Naive thymus-derived CD4-positive, alpha-beta T cell (primary cell): ENCODE measurements at regions not wholly inside any gene's neighbourhood (a gene's known extent, or its start where the extent isn't known, plus 50 kb on each side); places are given as distances from the start of the nearest gene placed in this dataset.

Source experiments
- ATAC-seq: fragments of 150-1000 bp; cut with Tn5 transposase; 2 replicates; pipeline ENCODE4 v1.10.0; 2021; ENCODE audit warnings: mild to moderate bottlenecking, moderate library complexity
- CTCF ChIA-PET: fragments of 350-600 bp; sonication (Branson Sonifier 250); formaldehyde crosslinking; loops from one replicate; lab custom pipeline; 2021; ENCODE audit warnings: antibody characterized with exemption; lab: Charles Lee
- POLR2A ChIA-PET: fragments of 350-600 bp; sonication (Branson Sonifier 250); formaldehyde crosslinking; loops from one replicate; lab custom pipeline; 2021; ENCODE audit warnings: antibody characterized with exemption, inconsistent platforms; lab: Charles Lee
- DNase-seq, 9 donors: peaks; one replicate each; pipeline versions ENCODE4 v3.0.0 to v3.0.0-alpha.2; 2020 to 2022; ENCODE audit warnings: mixed read lengths in 1 of 9
- H3K27ac ChIP-seq: one replicate; pipeline ENCODE4 v1.7.0; 2013; ENCODE audit warnings: mild to moderate bottlenecking, low read depth, low read length, moderate library complexity
- H3K27me3 ChIP-seq, 2 donors: one replicate each; pipeline ENCODE4 v1.7.0; 2013; ENCODE audit warnings: low read length in 2 of 2, mild to moderate bottlenecking in 2 of 2, moderate library complexity in 2 of 2; ENCODE audit not compliant: control insufficient read depth in 2 of 2, insufficient read depth in 2 of 2
- H3K36me3 ChIP-seq, 3 experiments: 1 replicate in 2 of 3; 2 replicates in 1 of 3; pipeline ENCODE4 v1.7.0; 2013; ENCODE audit warnings: low read length in 3 of 3, mild to moderate bottlenecking in 3 of 3, moderate library complexity in 1 of 3; ENCODE audit not compliant: insufficient read depth in 3 of 3, control insufficient read depth in 2 of 3
- H3K4me1 ChIP-seq, 2 donors: one replicate each; pipeline ENCODE4 v1.7.0; 2013; ENCODE audit warnings: low read length in 2 of 2, mild to moderate bottlenecking in 2 of 2, moderate library complexity in 1 of 2; ENCODE audit not compliant: control insufficient read depth in 2 of 2, insufficient read depth in 2 of 2
- H3K4me3 ChIP-seq: 2 replicates; pipeline ENCODE4 v1.7.0; 2013; ENCODE audit warnings: mild to moderate bottlenecking, low read length
- H3K9me3 ChIP-seq, 3 experiments: 1 replicate in 2 of 3; 2 replicates in 1 of 3; pipeline ENCODE4 v1.7.0; 2013; ENCODE audit warnings: low read length in 3 of 3; ENCODE audit not compliant: control insufficient read depth in 2 of 3
- H3K27ac Mint-ChIP-seq, 9 donors: one replicate each; pipeline ENCODE4 v1.8.0; 2020 to 2022; ENCODE audit warnings: mixed read lengths in 9 of 9, mild to moderate bottlenecking in 8 of 9, moderate library complexity in 5 of 9, inconsistent platforms in 2 of 9
- H3K27me3 Mint-ChIP-seq, 5 donors: one replicate each; pipeline ENCODE4 v1.8.0; 2021 to 2022; ENCODE audit warnings: mixed read lengths in 5 of 5, mild to moderate bottlenecking in 1 of 5
- H3K36me3 Mint-ChIP-seq, 5 donors: one replicate each; pipeline ENCODE4 v1.8.0; 2020 to 2022; ENCODE audit warnings: mixed read lengths in 5 of 5, mild to moderate bottlenecking in 3 of 5, inconsistent platforms in 1 of 5
- H3K4me1 Mint-ChIP-seq, 7 donors: one replicate each; pipeline ENCODE4 v1.8.0; 2020 to 2022; ENCODE audit warnings: mixed read lengths in 7 of 7, mild to moderate bottlenecking in 3 of 7, inconsistent platforms in 1 of 7
- H3K4me3 Mint-ChIP-seq, 10 donors: one replicate each; pipeline ENCODE4 v1.8.0; 2020 to 2022; ENCODE audit warnings: mild to moderate bottlenecking in 10 of 10, mixed read lengths in 10 of 10, moderate library complexity in 6 of 10, inconsistent platforms in 2 of 10
- H3K9me3 Mint-ChIP-seq, 11 donors: one replicate each; pipeline ENCODE4 v1.8.0; 2020 to 2022; ENCODE audit warnings: mixed read lengths in 11 of 11, mild to moderate bottlenecking in 4 of 11, inconsistent platforms in 1 of 11, moderate library complexity in 1 of 11
- intact Hi-C, 2 donors: fragments of 100-400 bp; cut with micrococcal nuclease; formaldehyde crosslinking; loops; one replicate each; pipeline ENCODE4 v1.15.1; 2023

DNA sequence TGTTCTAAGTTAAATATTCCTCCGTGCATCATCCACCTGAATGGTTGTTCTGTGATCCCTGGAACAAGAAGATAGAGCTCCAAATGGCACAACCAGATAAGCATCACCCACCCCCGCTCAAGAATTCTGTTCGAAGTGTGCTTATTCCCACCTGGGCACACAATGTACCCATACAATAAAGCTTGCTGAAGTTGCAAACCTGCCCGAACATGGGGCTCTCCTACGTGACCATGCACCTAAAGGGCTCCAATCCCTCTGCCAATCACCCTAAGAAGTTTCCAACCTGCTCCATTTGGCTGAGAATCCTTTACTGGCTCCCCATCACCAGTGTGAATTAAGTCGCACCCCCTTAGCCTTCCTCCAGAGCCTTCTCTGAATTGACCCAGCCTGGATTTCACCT lies 1157.4 kb downstream of the TBC1D22A start:
- ChIA-PET POLR2A (no interaction called here), CTCF (no interaction called here)
- H3K36me3 ChIP-seq, result no peaks in the 10 kb centered on the region
- H3K4me3 ChIP-seq, result no peak overlapping the region
- Mint-ChIP-seq H3K27ac (no peak overlapping the region), H3K36me3 (no peaks in the 10 kb centered on the region), H3K4me3 (peak overlapping the region in 2 of 10 donors; percentile 9 to 33), H3K27me3 (peaks cover 0 to 4% (median 2%) of the 10 kb centered on the region in 5 donors), H3K9me3 (peaks cover 0 to 7% (median 0%) of the 10 kb centered on the region in 11 donors), H3K4me1 (peaks cover 0 to 31% (median 12%) of the 10 kb centered on the region in 7 donors)
- no peaks in the 10 kb centered on the region for H3K9me3 ChIP-seq
- no peaks in the 10 kb centered on the region for H3K27me3 ChIP-seq
- peaks cover 0 to 19% of the 10 kb centered on the region in 2 donors for H3K4me1 ChIP-seq
- no peak overlapping the region for H3K27ac ChIP-seq
- DNase-seq (no peak), ATAC-seq (no peak)
- intact Hi-C loops, result no loop called here

DNA sequence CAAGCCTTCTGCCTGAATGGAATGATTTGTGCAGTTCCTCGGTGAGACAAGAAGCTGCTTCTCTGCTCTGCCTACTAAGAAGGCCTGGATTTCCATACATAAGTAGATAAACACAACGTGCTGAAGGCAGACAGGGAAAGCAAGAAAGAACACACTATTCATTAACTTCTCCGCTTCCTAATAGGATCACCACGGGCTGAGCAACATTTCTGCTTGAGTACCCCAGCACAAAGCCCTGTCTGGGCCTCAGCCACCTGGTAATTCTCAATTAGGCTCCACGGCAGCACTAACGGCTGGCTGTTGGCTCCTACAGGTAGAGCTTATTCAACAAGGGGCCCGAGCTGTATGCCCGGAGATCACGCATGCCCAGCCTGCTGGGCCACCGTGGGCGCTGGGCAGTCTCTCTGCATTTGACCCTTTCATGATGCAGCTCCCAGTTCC lies 1156.6 kb downstream of the TBC1D22A start:
- intact Hi-C loops, result no loop called here
- Mint-ChIP-seq H3K4me3 (peak overlapping the region in 3 of 10 donors; percentile 17 to 55 (median 28)), H3K27ac (peak overlapping the region in 2 of 9 donors; percentile 13 to 32), H3K36me3 (no peaks in the 10 kb centered on the region), H3K4me1 (peaks cover 0 to 31% (median 12%) of the 10 kb centered on the region in 7 donors), H3K9me3 (peaks cover 0 to 6% (median 0%) of the 10 kb centered on the region in 11 donors), H3K27me3 (peaks cover 0 to 7% (median 2%) of the 10 kb centered on the region in 5 donors)
- no peaks in the 10 kb centered on the region for H3K36me3 ChIP-seq
- H3K9me3 ChIP-seq, result no peaks in the 10 kb centered on the region
- H3K27ac ChIP-seq, result no peak overlapping the region
- POLR2A ChIA-PET, result no interaction called here
- no peaks in the 10 kb centered on the region for H3K27me3 ChIP-seq
- no peak for DNase-seq
- ATAC-seq, result no peak
- CTCF ChIA-PET, result no interaction called here
- H3K4me3 ChIP-seq, result no peak overlapping the region
- peaks cover 0 to 19% of the 10 kb centered on the region in 2 donors for H3K4me1 ChIP-seq

- no peaks in the 10 kb centered on the region for H3K36me3 ChIP-seq
- H3K27me3 ChIP-seq, result no peaks in the 10 kb centered on the region
- no peak overlapping the region for H3K4me3 ChIP-seq
- H3K27me3 Mint-ChIP-seq, result peaks cover 0 to 8% (median 4%) of the 10 kb centered on the region in 5 donors
- H3K9me3 Mint-ChIP-seq, result peaks cover 0 to 2% (median 0%) of the 10 kb centered on the region in 11 donors
- DNase-seq, result peak in 3 of 9 donors; percentile 10 to 14 (median 12)
- H3K27ac ChIP-seq, result no peak overlapping the region
- H3K4me1 Mint-ChIP-seq, result peaks cover 0 to 31% (median 12%) of the 10 kb centered on the region in 7 donors
- ChIA-PET POLR2A (no interaction called here), CTCF (no interaction called here)
- peaks cover 0 to 19% of the 10 kb centered on the region in 2 donors for H3K4me1 ChIP-seq
- ATAC-seq, result no peak
- no peaks in the 10 kb centered on the region for H3K36me3 Mint-ChIP-seq
- peak overlapping the region in 4 of 10 donors; percentile 17 to 55 (median 28) for H3K4me3 Mint-ChIP-seq
- intact Hi-C loops, result no loop called here
- no peaks in the 10 kb centered on the region for H3K9me3 ChIP-seq
- H3K27ac Mint-ChIP-seq, result peak overlapping the region in 4 of 9 donors; percentile 29 to 88 (median 36)
Observed at GRCh38 chr22:47918276-47918921, 1155.9 kb downstream of the TBC1D22A start.

GRCh38 chr22:47914481-47915097 lies 1152.1 kb downstream of the TBC1D22A start:
- Histone ChIP-seq H3K4me3 (no peak overlapping the region), H3K4me1 (peaks cover 0 to 19% of the 10 kb centered on the region in 2 donors), H3K36me3 (no peaks in the 10 kb centered on the region), H3K27ac (no peak overlapping the region), H3K9me3 (no peaks in the 10 kb centered on the region), H3K27me3 (peaks cover 0 to 5% of the 10 kb centered on the region in 2 donors)
- Mint-ChIP-seq H3K36me3 (peaks cover 0 to 9% (median 3%) of the 10 kb centered on the region in 5 donors), H3K4me3 (no peak overlapping the region), H3K9me3 (peaks cover 4 to 17% (median 8%) of the 10 kb centered on the region in 11 donors), H3K27me3 (peaks cover 3 to 16% (median 14%) of the 10 kb centered on the region in 5 donors), H3K4me1 (peaks cover 0 to 20% (median 8%) of the 10 kb centered on the region in 7 donors), H3K27ac (no peak overlapping the region)
- ChIA-PET CTCF (no interaction called here), POLR2A (no interaction called here)
- DNase-seq, result no peak
- intact Hi-C loops, result no loop called here
- ATAC-seq, result no peak

- no peak overlapping the region for H3K4me3 ChIP-seq
- H3K27ac Mint-ChIP-seq, result no peak overlapping the region
- H3K9me3 ChIP-seq, result no peaks in the 10 kb centered on the region
- H3K36me3 ChIP-seq, result no peaks in the 10 kb centered on the region
- ATAC-seq, result no peak
- H3K27ac ChIP-seq, result no peak overlapping the region
- no peaks in the 10 kb centered on the region for H3K4me1 Mint-ChIP-seq
- no peaks in the 10 kb centered on the region for H3K27me3 ChIP-seq
- ChIA-PET POLR2A (no interaction called here), CTCF (no interaction called here)
- H3K27me3 Mint-ChIP-seq, result peaks cover 0 to 20% (median 3%) of the 10 kb centered on the region in 5 donors
- H3K4me3 Mint-ChIP-seq, result no peak overlapping the region
- H3K9me3 Mint-ChIP-seq, result peaks cover 0 to 5% (median 0%) of the 10 kb centered on the region in 11 donors
- intact Hi-C loops, result no loop called here
- no peaks in the 10 kb centered on the region for H3K36me3 Mint-ChIP-seq
- no peak for DNase-seq
- no peaks in the 10 kb centered on the region for H3K4me1 ChIP-seq
Observed at GRCh38 chr22:47902646-47903180, 1140.3 kb downstream of the TBC1D22A start.

DNA sequence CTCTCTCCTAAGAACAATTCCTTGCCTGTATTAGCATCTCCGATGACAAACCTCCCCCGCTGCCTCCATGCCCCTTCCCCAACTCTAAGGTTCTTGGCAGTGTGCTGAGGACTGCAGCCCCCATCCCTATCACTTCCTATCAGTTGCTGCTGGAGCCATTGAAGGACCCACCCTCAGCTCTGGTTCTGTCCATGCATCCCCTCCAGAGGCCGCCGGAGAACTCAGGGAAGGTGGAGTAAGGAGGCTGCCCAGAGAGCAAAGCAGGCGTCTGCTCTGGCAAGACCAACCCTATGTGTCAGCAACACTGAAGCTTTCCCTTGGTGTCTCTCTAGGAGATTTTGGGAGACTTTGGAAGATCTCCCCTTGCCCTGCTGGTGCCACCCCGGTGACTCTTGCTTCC lies 1139.5 kb downstream of the TBC1D22A start:
- Histone ChIP-seq H3K4me3 (no peak overlapping the region), H3K27ac (no peak overlapping the region), H3K9me3 (no peaks in the 10 kb centered on the region), H3K36me3 (no peaks in the 10 kb centered on the region), H3K27me3 (no peaks in the 10 kb centered on the region), H3K4me1 (no peaks in the 10 kb centered on the region)
- peaks cover 0 to 5% (median 0%) of the 10 kb centered on the region in 11 donors for H3K9me3 Mint-ChIP-seq
- DNase-seq, result no peak
- H3K27me3 Mint-ChIP-seq, result peaks cover 0 to 20% (median 3%) of the 10 kb centered on the region in 5 donors
- POLR2A ChIA-PET, result no interaction called here
- ATAC-seq, result no peak
- CTCF ChIA-PET, result no interaction called here
- no peak overlapping the region for H3K4me3 Mint-ChIP-seq
- intact Hi-C loops, result no loop called here
- no peaks in the 10 kb centered on the region for H3K36me3 Mint-ChIP-seq
- H3K27ac Mint-ChIP-seq, result no peak overlapping the region
- H3K4me1 Mint-ChIP-seq, result no peaks in the 10 kb centered on the region
